ENCODE measurements at regions not wholly inside any gene's neighbourhood (a gene's known extent, or its start where the extent isn't known, plus 50 kb on each side); places are given as distances from the start of the nearest gene placed in this dataset.
"Not testable (repeated sequence)": the region's sequence is repeated elsewhere in the genome, so short reads cannot be mapped to it uniquely, and the experiment has no call there.

GRCh38 chr5:62044989-62045388 lies 261.0 kb upstream of the KIF2A start:
- DNase-seq, result no peak

GRCh38 chr5:62046191-62046590 lies 259.8 kb upstream of the KIF2A start:
- no peak for DNase-seq

GRCh38 chr5:62051747-62052146 lies 254.3 kb upstream of the KIF2A start:
- no peak for DNase-seq

GRCh38 chr5:62059960-62060359 lies 246.0 kb upstream of the KIF2A start:
- DNase-seq, result no peak

- DNase-seq, result no peak
Measured at GRCh38 chr5:62065050-62065449, 241.0 kb upstream of the KIF2A start.

GRCh38 chr5:62066761-62067277 lies 239.2 kb upstream of the KIF2A start:
- no peak for DNase-seq

GRCh38 chr5:62068554-62068953 lies 237.5 kb upstream of the KIF2A start:
- DNase-seq, result no peak

- DNase-seq, result no peak
Measured at GRCh38 chr5:62077387-62077786, 228.6 kb upstream of the KIF2A start.

- no peak for DNase-seq
Measured at GRCh38 chr5:62077823-62078550, 228.0 kb upstream of the KIF2A start.

- no peak for DNase-seq
Measured at GRCh38 chr5:62082370-62082801, 223.6 kb upstream of the KIF2A start.

- DNase-seq, result no peak
Measured at GRCh38 chr5:62083247-62083646, 222.8 kb upstream of the KIF2A start.

GRCh38 chr5:62083661-62084060 lies 222.3 kb upstream of the KIF2A start:
- no peak for DNase-seq

GRCh38 chr5:62084391-62084790 lies 221.6 kb upstream of the KIF2A start:
- no peak for DNase-seq

- DNase-seq, result no peak
Measured at GRCh38 chr5:62090953-62091352, 215.1 kb upstream of the KIF2A start.

- no peak for DNase-seq
Measured at GRCh38 chr5:62093411-62093810, 212.6 kb upstream of the KIF2A start.

- DNase-seq, result peak; percentile 84
Measured at GRCh38 chr5:62093976-62094375, 212.0 kb upstream of the KIF2A start.

GRCh38 chr5:62097361-62097760 lies 208.6 kb upstream of the KIF2A start:
- DNase-seq, result no peak

GRCh38 chr5:62100201-62100600 lies 205.8 kb upstream of the KIF2A start:
- no peak for DNase-seq

- not testable (repeated sequence) for DNase-seq
Measured at GRCh38 chr5:62103863-62104262, 202.1 kb upstream of the KIF2A start.

- DNase-seq, result no peak
Measured at GRCh38 chr5:62111428-62111827, 194.6 kb upstream of the KIF2A start.

- DNase-seq, result no peak
Measured at GRCh38 chr5:62112689-62113228, 193.2 kb upstream of the KIF2A start.

GRCh38 chr5:62115014-62115413 lies 191.0 kb upstream of the KIF2A start:
- no peak for DNase-seq

- peak; percentile 71 for DNase-seq
Measured at GRCh38 chr5:62124266-62124665, 181.7 kb upstream of the KIF2A start.

- DNase-seq, result no peak
Measured at GRCh38 chr5:62126090-62126489, 179.9 kb upstream of the KIF2A start.

All from COR-L47 (cell line).